Transverse colon (tissue), 4 donors: ENCODE measurements at regions not wholly inside any gene's neighbourhood (a gene's known extent, or its start where the extent isn't known, plus 50 kb on each side); places are given as distances from the start of the nearest gene placed in this dataset.

ENCODE experiments used
- DNase-seq: peaks from one replicate; pipeline ENCODE4 v3.0.0-alpha.2; 2019
- H3K27ac ChIP-seq, 4 donors: fragments of 200-600 bp; sonication (generic); 2 replicates each; pipeline ENCODE4 v1.5.1; 2016 to 2018; ENCODE audit warnings: inconsistent platforms in 4 of 4
- H3K27me3 ChIP-seq: fragments of 200-600 bp; sonication (generic); 2 replicates; pipeline ENCODE4 v1.5.1; 2017; ENCODE audit warnings: inconsistent platforms
- H3K36me3 ChIP-seq, 4 donors: fragments of 200-600 bp; sonication (generic); 2 replicates each; pipeline ENCODE4 v1.5.1; 2017 to 2019; ENCODE audit warnings: inconsistent platforms in 4 of 4
- H3K4me1 ChIP-seq, 4 donors: fragments of 200-600 bp; sonication (generic); 2 replicates each; pipeline ENCODE4 v1.5.1; 2017 to 2020; ENCODE audit warnings: inconsistent platforms in 4 of 4
- H3K4me3 ChIP-seq, 4 donors: fragments of 200-600 bp; sonication (generic); 1 replicate in 1 of 4; 2 replicates in 3 of 4; pipeline versions ENCODE4 v1.5.1 to v1.6.1; 2017 to 2019; ENCODE audit warnings: inconsistent platforms in 4 of 4
- H3K9me3 ChIP-seq, 2 donors: fragments of 200-600 bp; sonication (generic); 2 replicates each; pipeline ENCODE4 v1.5.1; 2017 to 2019; ENCODE audit warnings: inconsistent platforms in 2 of 2
- EP300 ChIP-seq: sonication (generic); formaldehyde crosslinking; IDR thresholded peaks from one replicate; pipeline ENCODE4 v1.6.1; 2017; ENCODE audit warnings: antibody characterized with exemption, low read depth
- POLR2A ChIP-seq: fragments of 450-650 bp; IDR thresholded peaks from one replicate; pipeline ENCODE4 v1.6.1; 2016; ENCODE audit warnings: antibody characterized with exemption, mild to moderate bottlenecking, moderate library complexity
- POLR2AphosphoS5 ChIP-seq, 3 donors: sonication (generic); formaldehyde crosslinking; IDR thresholded peaks; one replicate each; pipeline ENCODE4 v1.6.1; 2016; ENCODE audit warnings: antibody characterized with exemption in 3 of 3
- WGBS, 2 donors: methylation state at CpG; one replicate each; pipeline ENCODE4 v1.1.5; 2018; ENCODE audit warnings: low coverage in 1 of 2; 5-methylcytosine and 5-hydroxymethylcytosine counted together
- in situ Hi-C, 4 donors: fragments of 200-750 bp; cut with MboI; loops; one replicate each; pipeline versions ENCODE4 v1.15.0 to v1.15.1; 2017; ENCODE audit warnings: low sequenced_read_pairs in 3 of 4, low pct_ligation_motif_present in 1 of 4, low pct_unique_long_range_greater_than_20kb in 1 of 4
- intact Hi-C: fragments of 100-400 bp; cut with DNase I; formaldehyde crosslinking; loops from one replicate; pipeline ENCODE4 v1.15.1; 2023; ENCODE audit warnings: low total_unique reads
- TF ChIP-seq, protein P1 (sequence below), 5 experiments: fragments of 200-600 bp in 3 of 5; fragments of 450-650 bp in 2 of 5; sonication (generic) in 3 of 5; IDR thresholded peaks; 1 replicate in 2 of 5; 2 replicates in 3 of 5; pipeline ENCODE4 v1.5.1; 2016 to 2017; ENCODE audit warnings: antibody characterized with exemption in 5 of 5, inconsistent platforms in 3 of 5, mild to moderate bottlenecking in 2 of 5, moderate library complexity in 1 of 5

DNA sequence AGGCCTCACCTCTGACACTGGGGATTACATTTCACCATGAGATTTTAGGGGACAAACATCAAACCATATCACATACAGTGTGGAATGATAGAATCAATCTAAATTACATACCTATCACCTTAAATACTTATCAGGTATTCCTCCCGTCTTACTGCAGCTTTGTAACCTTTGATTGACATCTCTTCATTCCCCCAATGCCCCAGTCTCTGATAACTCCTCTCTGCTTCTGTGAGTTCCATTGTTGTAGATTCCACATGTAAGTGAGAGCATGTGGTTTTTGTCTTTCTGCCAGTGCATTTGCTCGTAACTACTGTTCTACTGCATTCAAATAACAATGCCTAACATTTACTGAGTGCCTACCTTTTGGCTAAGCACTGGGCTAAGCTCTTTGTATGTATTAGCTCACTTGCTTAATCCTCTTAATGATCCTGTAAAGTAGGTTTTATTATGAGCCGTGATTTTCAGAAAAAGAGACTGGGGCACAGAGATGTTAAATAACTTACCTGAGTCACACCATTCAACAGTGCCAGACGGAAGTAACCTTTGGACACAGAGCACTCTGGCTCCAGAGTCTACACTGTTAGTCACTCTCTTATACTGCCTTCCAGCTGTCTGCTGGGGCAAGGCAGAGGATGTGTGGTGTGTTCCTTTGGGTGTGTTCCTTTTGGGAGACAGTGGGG is 63.7 kb upstream of the ESX1 start:
- no peaks in the 10 kb centered on the region for H3K27me3 ChIP-seq
- peak in 1 of 3 donors; percentile 19 for TF ChIP-seq POLR2AphosphoS5 (IDR thresholded peaks at IDR 0.05)
- TF ChIP-seq, protein P1, sequence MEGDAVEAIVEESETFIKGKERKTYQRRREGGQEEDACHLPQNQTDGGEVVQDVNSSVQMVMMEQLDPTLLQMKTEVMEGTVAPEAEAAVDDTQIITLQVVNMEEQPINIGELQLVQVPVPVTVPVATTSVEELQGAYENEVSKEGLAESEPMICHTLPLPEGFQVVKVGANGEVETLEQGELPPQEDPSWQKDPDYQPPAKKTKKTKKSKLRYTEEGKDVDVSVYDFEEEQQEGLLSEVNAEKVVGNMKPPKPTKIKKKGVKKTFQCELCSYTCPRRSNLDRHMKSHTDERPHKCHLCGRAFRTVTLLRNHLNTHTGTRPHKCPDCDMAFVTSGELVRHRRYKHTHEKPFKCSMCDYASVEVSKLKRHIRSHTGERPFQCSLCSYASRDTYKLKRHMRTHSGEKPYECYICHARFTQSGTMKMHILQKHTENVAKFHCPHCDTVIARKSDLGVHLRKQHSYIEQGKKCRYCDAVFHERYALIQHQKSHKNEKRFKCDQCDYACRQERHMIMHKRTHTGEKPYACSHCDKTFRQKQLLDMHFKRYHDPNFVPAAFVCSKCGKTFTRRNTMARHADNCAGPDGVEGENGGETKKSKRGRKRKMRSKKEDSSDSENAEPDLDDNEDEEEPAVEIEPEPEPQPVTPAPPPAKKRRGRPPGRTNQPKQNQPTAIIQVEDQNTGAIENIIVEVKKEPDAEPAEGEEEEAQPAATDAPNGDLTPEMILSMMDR (IDR thresholded peaks at IDR 0.05) = no peak
- TF ChIP-seq EP300 = no peak
- TF ChIP-seq POLR2A = no peak
- H3K4me3 ChIP-seq = no peak overlapping the region
- peak overlapping the region; percentile 49 to 56 (median 51) for H3K27ac ChIP-seq
- H3K4me1 ChIP-seq = no peaks in the 10 kb centered on the region
- intact Hi-C loops (no loop called here), in situ Hi-C loops (no loop called here)
- H3K9me3 ChIP-seq = no peaks in the 10 kb centered on the region
- peak; percentile 64 for DNase-seq
- no peaks in the 10 kb centered on the region for H3K36me3 ChIP-seq
- 30 to 33% methylated on average over 1 to 4 of the region's 4 CpGs for WGBS, 2 donors

DNA sequence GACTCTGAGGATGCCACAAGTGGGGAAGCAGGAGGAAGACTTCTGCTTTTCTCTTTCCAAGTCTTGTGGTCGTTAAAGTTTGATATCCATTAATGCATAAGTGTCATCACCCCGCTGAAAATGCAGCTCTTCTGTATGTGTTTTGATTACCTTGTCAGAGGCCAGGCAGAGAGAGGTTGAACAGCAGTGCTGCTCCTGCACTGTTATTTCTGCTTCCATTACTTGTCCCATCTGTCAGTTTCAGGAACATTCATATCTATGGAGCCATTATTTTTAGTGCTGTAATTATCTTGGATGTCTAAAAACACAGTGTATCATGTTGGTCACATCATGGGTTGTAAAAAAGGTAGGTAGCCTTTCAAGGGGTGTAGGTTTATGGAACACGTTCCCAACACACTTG is 62.0 kb upstream of the ESX1 start:
- 67% methylated on average over 3 of the region's 3 CpGs; no CpG with 5 or more reads in 1 of the 2 donors for WGBS, 2 donors
- intact Hi-C loops (no loop called here), in situ Hi-C loops (no loop called here)
- no peak for TF ChIP-seq POLR2A
- TF ChIP-seq, protein P1 (IDR thresholded peaks at IDR 0.05) = no peak
- TF ChIP-seq EP300 = no peak
- TF ChIP-seq POLR2AphosphoS5 (IDR thresholded peaks at IDR 0.05) = no peak
- Histone ChIP-seq H3K27me3 (no peaks in the 10 kb centered on the region), H3K9me3 (no peaks in the 10 kb centered on the region), H3K4me1 (no peaks in the 10 kb centered on the region), H3K36me3 (no peaks in the 10 kb centered on the region), H3K27ac (no peak overlapping the region), H3K4me3 (no peak overlapping the region)
- no peak for DNase-seq

DNA sequence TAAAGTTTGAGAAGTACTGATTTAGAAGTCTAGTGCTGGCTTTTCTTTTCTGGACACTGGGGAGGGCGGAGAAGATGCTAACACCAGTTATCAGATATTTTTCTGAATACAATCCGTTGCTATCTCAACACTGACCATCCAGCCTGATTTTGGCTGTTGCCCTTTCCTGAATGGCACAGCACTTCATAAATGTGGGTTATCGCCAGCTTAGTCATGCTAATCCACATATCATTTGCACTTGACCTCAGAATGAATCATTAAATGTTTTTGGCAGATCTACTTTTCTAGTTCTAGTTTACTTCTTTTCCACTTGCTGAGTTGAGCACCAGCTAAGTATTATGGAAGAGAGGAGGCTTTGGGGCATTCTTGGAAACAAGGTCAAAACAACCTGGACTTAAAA is 60.8 kb upstream of the ESX1 start:
- no peaks in the 10 kb centered on the region for H3K36me3 ChIP-seq
- TF ChIP-seq POLR2A (no peak), EP300 (no peak), POLR2AphosphoS5 (IDR thresholded peaks at IDR 0.05) (no peak)
- TF ChIP-seq, protein P1 (IDR thresholded peaks at IDR 0.05) = no peak
- 65% methylated on average over 3 of the region's 3 CpGs; no CpG with 5 or more reads in 1 of the 2 donors for WGBS, 2 donors
- in situ Hi-C loops (no loop called here), intact Hi-C loops (no loop called here)
- no peaks in the 10 kb centered on the region for H3K27me3 ChIP-seq
- no peaks in the 10 kb centered on the region for H3K9me3 ChIP-seq
- no peak overlapping the region for H3K4me3 ChIP-seq
- no peaks in the 10 kb centered on the region for H3K4me1 ChIP-seq
- H3K27ac ChIP-seq = no peak overlapping the region
- DNase-seq = no peak

DNA sequence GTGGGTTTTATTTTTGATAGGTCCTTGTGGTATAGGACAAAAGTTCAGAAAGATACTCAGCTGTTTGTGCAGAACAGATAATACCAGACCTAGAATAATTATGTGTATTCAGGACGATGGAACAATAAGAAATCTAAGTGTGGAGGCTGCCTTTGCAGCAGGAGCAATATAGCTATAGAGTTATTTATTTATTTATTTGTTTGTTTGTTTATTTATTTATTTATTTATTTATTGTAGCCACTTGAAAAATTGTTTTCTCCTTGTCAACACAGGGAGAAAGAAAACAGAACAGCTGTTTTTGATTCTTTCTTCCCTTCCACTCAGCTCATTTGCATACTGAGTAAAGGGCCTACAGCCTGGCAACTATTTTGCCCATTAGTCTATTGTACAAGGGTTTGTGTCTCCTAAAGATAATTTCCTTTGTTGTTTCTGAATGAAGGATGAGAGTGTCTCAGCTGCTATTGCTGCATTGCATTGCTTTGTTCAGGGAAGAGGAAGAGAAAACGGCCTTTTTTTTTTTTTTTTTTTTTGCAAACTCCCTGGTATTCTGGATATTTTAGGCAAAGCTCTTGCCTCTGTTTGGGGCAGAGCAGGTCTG is 56.0 kb upstream of the ESX1 start:
- Histone ChIP-seq H3K4me1 (no peaks in the 10 kb centered on the region), H3K4me3 (no peak overlapping the region), H3K27me3 (no peaks in the 10 kb centered on the region), H3K9me3 (no peaks in the 10 kb centered on the region), H3K36me3 (no peaks in the 10 kb centered on the region), H3K27ac (no peak overlapping the region)
- 60 to 61% methylated on average over 2 of the region's 2 CpGs for WGBS, 2 donors
- in situ Hi-C loops (no loop called here), intact Hi-C loops (no loop called here)
- TF ChIP-seq POLR2AphosphoS5 (IDR thresholded peaks at IDR 0.05) = no peak
- TF ChIP-seq POLR2A = no peak
- TF ChIP-seq EP300 = no peak
- TF ChIP-seq, protein P1 (IDR thresholded peaks at IDR 0.05) = no peak
- no peak for DNase-seq
